Stimulated activated naive CD8-positive, alpha-beta T cell treated with anti-CD3 and anti-CD28 coated beads, Interleukin-15, Interleukin-2, amounts not matched to agents 100 U/mL and 50 U/mL, for 24 hours (primary cell): ENCODE measurements at regions not wholly inside any gene's neighbourhood (a gene's known extent, or its start where the extent isn't known, plus 50 kb on each side); places are given as distances from the start of the nearest gene placed in this dataset.
"Not testable (repeated sequence)": the region's sequence is repeated elsewhere in the genome, so short reads cannot be mapped to it uniquely, and the experiment has no call there.

Source experiments
- ATAC-seq: fragments of 150-1000 bp; cut with Tn5 transposase; one replicate; pipeline ENCODE4 v1.10.0; 2021
- DNase-seq: peaks from one replicate; pipeline ENCODE4 v3.0.0; 2021

GRCh38 chr1:101420406-101420805 lies 183.6 kb downstream of the S1PR1 start:
- ATAC-seq (no peak), DNase-seq (no peak)

- DNase-seq, ATAC-seq: not testable (repeated sequence)
These were observed 191.3 kb downstream of the S1PR1 start for GRCh38 chr1:101428083-101428482.

DNA sequence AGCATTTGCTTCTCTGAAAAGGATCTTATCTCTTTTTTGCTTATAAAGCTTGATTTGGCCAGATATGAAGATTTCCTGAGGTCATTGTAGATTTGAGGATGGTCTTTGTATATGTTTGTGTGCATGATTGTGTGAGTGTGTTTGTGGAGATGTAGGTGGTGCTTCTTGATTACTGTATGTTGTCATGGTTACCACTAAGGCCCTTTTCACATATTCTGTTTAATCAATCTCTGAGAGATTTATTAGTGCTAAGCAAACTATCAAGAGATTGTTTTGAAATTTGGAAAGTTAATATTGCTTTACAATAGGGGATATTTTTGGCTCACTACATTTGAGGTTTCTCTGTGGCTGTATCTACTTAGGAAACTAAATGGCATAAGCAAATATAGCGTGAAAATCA lies 191.7 kb downstream of the S1PR1 start:
- ATAC-seq = no peak
- no peak for DNase-seq

DNA sequence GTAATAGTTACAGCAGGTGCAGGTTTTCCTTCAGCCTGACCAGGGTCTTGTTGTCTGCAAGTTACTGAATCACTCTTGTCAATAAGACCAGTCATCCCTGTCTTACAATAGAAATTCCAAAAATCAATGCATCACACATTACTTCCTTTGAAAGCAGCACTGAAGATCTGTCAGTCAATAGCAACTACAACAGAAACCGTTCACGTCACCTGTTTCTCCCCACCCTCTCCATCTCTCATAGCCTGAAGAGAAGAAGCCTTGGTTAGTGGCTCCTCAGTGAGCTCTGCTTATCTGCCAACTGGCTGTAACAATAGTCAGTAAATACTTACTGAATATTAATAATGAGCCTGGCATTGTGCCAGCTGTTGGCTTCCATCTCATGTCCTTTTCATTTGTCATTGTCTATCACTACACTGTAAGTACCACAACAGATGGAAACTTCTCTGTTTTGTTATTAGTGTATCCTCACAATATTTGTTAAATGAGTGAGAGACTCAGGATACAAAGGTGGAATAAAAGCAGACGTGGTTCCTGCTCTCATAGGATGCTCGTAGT lies 195.2 kb downstream of the S1PR1 start:
- ATAC-seq (no peak), DNase-seq (no peak)

GRCh38 chr1:101435831-101436511 lies 199.2 kb downstream of the S1PR1 start:
- DNase-seq = no peak
- no peak for ATAC-seq

GRCh38 chr1:101437800-101438199 lies 201.0 kb downstream of the S1PR1 start:
- DNase-seq (no peak), ATAC-seq (no peak)

DNA sequence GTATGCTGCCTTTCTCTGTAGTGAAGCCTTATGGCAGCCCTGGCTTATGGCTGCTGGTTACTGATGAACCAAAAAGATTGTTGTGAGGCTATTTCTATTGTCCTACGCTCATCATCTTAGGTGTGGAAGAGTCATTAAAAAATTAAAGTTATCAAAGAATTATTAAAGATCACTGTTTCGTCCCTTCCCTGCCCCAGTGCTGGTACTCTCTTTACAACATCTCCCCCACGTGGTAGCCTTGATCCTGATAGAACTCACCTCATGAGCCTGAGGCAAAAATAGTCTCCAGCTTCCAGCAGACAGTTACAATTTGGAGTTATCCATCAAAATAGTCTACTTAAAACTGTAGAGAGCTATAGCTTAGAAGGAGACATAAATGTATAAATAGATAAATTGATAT lies 201.5 kb downstream of the S1PR1 start:
- no peak for ATAC-seq

DNA sequence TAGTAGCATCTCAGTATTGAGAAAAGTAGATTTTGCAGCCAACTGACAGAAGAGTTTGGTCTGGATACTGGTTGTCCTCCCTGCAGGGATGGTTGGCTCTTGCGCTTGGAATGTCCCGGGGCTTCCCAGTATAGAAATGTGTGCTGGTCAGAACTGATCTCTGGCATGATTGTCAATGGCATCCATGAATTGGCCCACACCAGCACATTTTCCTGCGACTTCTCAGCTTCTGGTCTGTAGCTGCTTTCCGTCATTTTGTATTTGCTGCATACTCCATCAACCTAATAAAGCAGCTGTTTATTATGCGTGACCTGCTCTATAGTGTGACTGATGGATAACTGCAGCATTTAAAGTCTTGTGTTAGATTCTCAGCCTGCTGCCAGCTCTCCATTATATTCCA lies 203.7 kb downstream of the S1PR1 start:
- no peak for ATAC-seq
- no peak for DNase-seq

More for the DNA sequence above, 201.5 kb downstream of the S1PR1 start:
- DNase-seq = no peak

DNA sequence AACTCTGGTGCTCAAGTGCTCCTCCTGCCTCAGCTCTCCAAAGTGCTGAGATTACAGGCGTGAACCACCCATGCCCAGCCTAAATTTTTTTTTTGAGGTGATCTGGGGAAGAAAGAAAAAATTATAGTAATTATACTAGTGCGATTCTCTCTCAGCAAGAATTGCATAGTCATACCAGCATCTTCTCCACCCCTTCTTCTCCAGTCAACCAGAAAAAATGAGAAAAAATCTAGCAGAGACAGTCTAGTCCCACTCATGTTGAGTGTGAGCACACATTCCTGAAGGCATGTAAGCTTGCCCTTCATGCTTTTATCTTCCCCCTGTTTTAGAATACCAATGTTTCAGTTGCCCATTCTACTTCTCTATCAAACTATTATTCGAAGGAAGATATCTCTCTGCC lies 207.6 kb downstream of the S1PR1 start:
- ATAC-seq (no peak), DNase-seq (no peak)

DNA sequence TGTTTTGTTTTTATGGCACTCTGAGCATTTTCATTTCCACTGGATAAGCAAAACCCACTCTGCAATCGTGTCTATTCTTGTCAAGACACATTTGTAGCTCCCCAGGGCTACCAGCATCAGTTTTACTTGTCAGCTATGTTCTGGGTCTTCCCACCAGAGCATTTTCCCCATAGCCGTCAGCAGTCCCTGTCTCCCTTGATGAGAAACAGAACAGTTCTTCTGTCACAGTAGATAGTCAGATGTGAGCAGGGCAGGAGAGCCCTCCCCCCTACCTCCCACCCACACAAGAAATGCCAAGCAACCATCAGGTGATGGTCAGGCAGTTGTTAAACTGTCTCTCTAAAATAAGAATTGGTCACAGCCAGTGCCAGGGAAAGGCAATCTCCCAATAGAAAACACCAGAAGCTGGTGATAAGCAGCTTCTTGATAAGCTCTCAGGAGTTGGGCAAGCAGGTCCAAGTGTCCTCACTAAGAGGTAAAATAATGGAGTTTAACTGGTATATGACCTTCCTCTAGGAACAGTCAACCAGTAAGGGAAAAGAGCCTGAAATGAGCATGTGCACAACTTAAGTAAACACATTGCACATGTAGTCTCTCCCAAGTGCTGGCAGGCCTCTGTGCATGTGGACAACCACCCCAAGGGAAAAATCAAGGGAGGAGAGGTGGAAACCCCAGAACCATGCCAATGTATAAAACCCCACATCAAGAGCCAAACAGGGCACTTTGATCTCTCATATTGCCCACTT lies 208.2 kb downstream of the S1PR1 start:
- no peak for DNase-seq
- ATAC-seq = no peak

DNA sequence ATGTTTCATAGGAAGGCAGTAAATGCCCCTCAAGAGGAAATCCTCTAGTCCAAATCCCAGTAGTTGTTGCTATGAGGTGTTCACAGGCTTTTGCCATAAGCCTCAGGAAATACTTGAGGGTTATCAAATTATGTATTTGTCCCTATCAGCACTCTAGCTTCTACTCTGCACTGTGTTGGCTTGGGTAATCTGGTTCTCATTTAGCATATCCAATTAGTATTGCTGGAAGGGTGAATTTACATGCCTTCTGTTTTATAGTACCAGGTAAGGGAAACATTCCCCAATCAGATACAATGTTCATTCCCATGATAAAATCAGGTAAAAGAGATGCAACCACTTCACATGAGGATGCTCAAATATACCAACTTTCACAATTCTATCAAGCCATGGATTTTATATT lies 211.2 kb downstream of the S1PR1 start:
- no peak for DNase-seq
- ATAC-seq = no peak

- DNase-seq, ATAC-seq: not testable (repeated sequence)
These were observed 213.9 kb downstream of the S1PR1 start for GRCh38 chr1:101450691-101451090.

- peak; percentile 90 for ATAC-seq
- DNase-seq = no peak
These were observed 215.1 kb downstream of the S1PR1 start for GRCh38 chr1:101451888-101452287.

GRCh38 chr1:101452825-101453224 lies 216.0 kb downstream of the S1PR1 start:
- no peak for ATAC-seq
- DNase-seq = no peak

GRCh38 chr1:101453844-101454243 lies 217.0 kb downstream of the S1PR1 start:
- DNase-seq (no peak), ATAC-seq (no peak)

DNA sequence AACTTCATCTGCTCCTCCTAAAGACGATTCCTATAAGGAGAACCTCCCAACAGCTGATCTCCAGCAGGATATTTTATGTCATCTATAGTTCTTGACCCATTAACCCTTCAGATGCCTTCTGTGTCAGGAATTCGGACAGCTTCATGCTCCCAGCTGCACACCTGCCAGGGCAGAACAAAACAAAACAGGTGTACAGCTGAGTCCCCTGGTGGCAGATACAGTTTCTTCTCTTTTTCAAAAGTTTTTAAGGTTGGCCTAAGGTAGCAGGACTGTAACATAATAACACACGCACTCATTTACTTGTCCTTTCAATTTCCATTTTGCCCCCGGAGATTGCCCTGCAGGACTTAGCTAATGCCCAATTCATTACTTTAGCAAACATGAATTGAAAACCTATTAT lies 218.3 kb downstream of the S1PR1 start:
- ATAC-seq (no peak), DNase-seq (no peak)

GRCh38 chr1:101460739-101461138 lies 223.9 kb downstream of the S1PR1 start:
- no peak for ATAC-seq
- no peak for DNase-seq

GRCh38 chr1:101463195-101463594 lies 226.4 kb downstream of the S1PR1 start:
- ATAC-seq = no peak
- DNase-seq = no peak

GRCh38 chr1:101465941-101466340 lies 229.1 kb downstream of the S1PR1 start:
- no peak for ATAC-seq
- DNase-seq = no peak

DNA sequence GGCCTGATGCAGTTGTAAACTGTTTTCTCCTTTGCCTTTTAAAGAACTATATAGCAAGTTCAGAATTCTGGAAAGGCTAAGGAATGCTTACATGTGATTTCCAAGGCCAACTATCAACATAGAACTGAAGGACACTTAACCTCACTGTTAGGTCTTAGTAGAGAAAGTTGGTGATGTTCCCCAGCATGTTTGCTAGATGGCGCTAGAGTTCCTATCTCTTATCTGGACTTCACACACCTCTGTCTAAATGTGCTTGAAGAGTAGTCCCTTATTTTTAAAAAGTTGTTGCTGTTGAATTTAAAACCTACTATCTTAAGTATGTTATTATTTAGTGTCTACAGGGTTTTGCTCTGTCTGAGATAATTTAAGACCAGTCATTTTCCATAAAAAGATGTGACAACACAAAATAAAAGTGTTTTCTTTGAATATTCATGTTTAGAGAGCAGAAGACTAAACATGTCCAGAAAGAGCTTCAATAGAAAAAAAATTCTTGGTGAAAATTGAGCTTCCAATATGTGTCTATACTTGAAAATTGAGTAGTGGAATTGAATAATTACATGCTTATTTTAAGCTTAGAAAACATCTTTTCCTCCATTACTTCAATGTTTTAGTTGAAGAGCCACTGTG lies 237.3 kb downstream of the S1PR1 start:
- DNase-seq (no peak), ATAC-seq (no peak)

GRCh38 chr1:101476541-101476940 lies 239.7 kb downstream of the S1PR1 start:
- no peak for DNase-seq
- ATAC-seq = no peak

- ATAC-seq (no peak), DNase-seq (no peak)
These were observed 243.1 kb downstream of the S1PR1 start for GRCh38 chr1:101479945-101480344.

GRCh38 chr1:101482306-101482705 lies 245.5 kb downstream of the S1PR1 start:
- no peak for ATAC-seq
- DNase-seq = no peak
